Panc1 (cell line): ENCODE measurements at regions not wholly inside any gene's neighbourhood (a gene's known extent, or its start where the extent isn't known, plus 50 kb on each side); places are given as distances from the start of the nearest gene placed in this dataset.

Experiments used
- ATAC-seq: fragments of 200-7000 bp; cut with Tn5 transposase; 2 replicates; pipeline ENCODE4 v1.9.1; 2020; ENCODE audit warnings: mild to moderate bottlenecking, moderate library complexity
- BruUV-seq: library from RNA; stranded (reverse); fragments of 400-500 nt; replicated peaks from 2 replicates; lab custom pipeline; 2021; lab: Mats Ljungman, UMichigan
- CTCF ChIA-PET: fragments of 300-600 bp; sonication (Branson Sonifier 250); formaldehyde crosslinking; loops from one replicate; lab custom pipeline; 2022; ENCODE audit warnings: antibody characterized with exemption; lab: Charles Lee
- POLR2A ChIA-PET: fragments of 300-600 bp; sonication (Branson Sonifier 250); formaldehyde crosslinking; loops from one replicate; lab custom pipeline; 2022; ENCODE audit warnings: antibody characterized with exemption; lab: Charles Lee
- DNase-seq: peaks from one replicate; pipeline ENCODE4 v3.0.0-alpha.2; 2010; ENCODE audit warnings: low read depth, low spot score
- H3K27ac ChIP-seq: 2 replicates; pipeline ENCODE4 v1.5.1; 2011; ENCODE audit warnings: mild to moderate bottlenecking, low read length, inconsistent platforms
- H3K27me3 ChIP-seq: fragments of 200-500 bp; sonication (Bioruptor generic); 2 replicates; pipeline ENCODE4 v1.6.0; 2014; ENCODE audit warnings: low read length, inconsistent platforms; ENCODE audit not compliant: control insufficient read depth, insufficient read depth
- H3K36me3 ChIP-seq: fragments of 200-500 bp; sonication (Bioruptor generic); 2 replicates; pipeline ENCODE4 v1.5.1; 2014; ENCODE audit warnings: inconsistent platforms, mild to moderate bottlenecking, low read length, moderate library complexity; ENCODE audit not compliant: control insufficient read depth, insufficient read depth
- H3K4me1 ChIP-seq: 2 replicates; pipeline ENCODE4 v1.5.1; 2011; ENCODE audit warnings: inconsistent platforms, mild to moderate bottlenecking, low read length, moderate library complexity; ENCODE audit not compliant: control insufficient read depth, insufficient read depth
- H3K4me3 ChIP-seq, 2 experiments: 2 replicates each; pipeline ENCODE4 v1.5.1; 2011 to 2012; ENCODE audit warnings: low read depth in 2 of 2, low read length in 2 of 2, mild to moderate bottlenecking in 2 of 2, inconsistent platforms in 1 of 2, moderate library complexity in 1 of 2
- H3K9me3 ChIP-seq: fragments of 200-500 bp; sonication (Bioruptor generic); 2 replicates; pipeline ENCODE4 v1.5.1; 2014; ENCODE audit warnings: low read depth, mild to moderate bottlenecking, inconsistent platforms, low read length, moderate library complexity; ENCODE audit not compliant: control insufficient read depth, insufficient read depth
- POLR2AphosphoS5 ChIP-seq: IDR thresholded peaks from 2 replicates; pipeline ENCODE4 v1.6.1; 2012; ENCODE audit warnings: mild to moderate bottlenecking, low read depth, low read length, moderate library complexity
- SIN3A ChIP-seq: IDR thresholded peaks from 2 replicates; pipeline ENCODE4 v1.6.1; 2012; ENCODE audit warnings: low read depth, mild to moderate bottlenecking, low read length, moderate library complexity, borderline replicate concordance; ENCODE audit not compliant: insufficient read depth
- TCF7L2 ChIP-seq: IDR thresholded peaks from 2 replicates; pipeline ENCODE4 v1.6.1; 2011; ENCODE audit warnings: mild to moderate bottlenecking, low read depth, low read length, inconsistent platforms
- in situ Hi-C: cut with HindIII; loops from 2 replicates; pipeline ENCODE4 v1.10.0; 2016; ENCODE audit warnings: low sequenced_read_pairs, low pct_unique_long_range_greater_than_20kb
- intact Hi-C: fragments of 100-400 bp; cut with micrococcal nuclease; formaldehyde crosslinking; loops from one replicate; pipeline ENCODE4 v1.10.0; 2022; ENCODE audit not compliant: unreplicated experiment
- TF ChIP-seq, protein P1 (sequence below): fragments of 450-650 bp; IDR thresholded peaks from 2 replicates; pipeline ENCODE4 v1.5.1; 2017; ENCODE audit warnings: mild to moderate bottlenecking
- TF ChIP-seq, protein P2 (sequence below), 2 experiments: IDR thresholded peaks; 2 replicates each; pipeline ENCODE4 v1.6.1; 2011 to 2012; ENCODE audit warnings: low read depth in 2 of 2, control low read depth in 1 of 2, low read length in 1 of 2, mild to moderate bottlenecking in 1 of 2, moderate library complexity in 1 of 2; ENCODE audit not compliant: insufficient read depth in 1 of 2

DNA sequence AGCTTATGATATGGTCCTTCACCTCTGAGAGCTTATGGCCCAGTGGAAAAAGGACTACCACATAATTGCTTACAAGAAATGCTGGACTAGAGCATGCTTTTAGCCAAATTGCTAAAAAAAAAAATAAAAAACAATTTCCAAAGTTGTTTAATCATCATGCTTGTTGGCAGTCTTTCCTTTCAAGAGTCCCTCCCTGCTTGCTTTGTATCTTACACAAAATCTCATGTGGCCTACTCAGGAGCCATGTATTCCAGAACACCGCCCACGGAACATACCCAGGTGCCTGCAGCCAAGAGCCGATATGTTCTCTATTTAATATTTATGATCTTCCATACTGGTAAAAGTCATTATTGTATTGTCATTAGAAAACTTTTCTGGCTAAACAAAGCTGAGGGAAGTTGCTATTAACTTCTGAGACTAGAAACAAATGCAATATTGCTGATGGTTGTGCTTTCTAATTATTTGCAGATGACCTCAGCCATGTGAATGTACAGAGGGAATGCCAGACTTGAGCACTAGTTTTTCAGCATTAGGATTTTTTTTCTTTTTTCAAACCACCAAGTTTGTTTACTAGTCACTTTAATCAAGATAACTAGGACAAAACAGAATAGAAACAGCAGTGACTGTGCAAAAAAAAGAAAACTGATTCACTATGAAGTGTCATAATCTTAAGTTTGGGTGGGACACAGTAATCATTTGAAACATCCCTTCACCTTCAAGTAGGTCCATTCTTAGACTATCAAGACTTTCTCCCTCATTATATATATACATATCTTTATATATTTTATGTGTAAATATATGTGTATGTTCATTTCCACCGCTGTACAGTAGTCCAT lies 129.3 kb upstream of the GORAB start:
- ChIA-PET POLR2A (no interaction called here), CTCF (no interaction called here)
- Histone ChIP-seq H3K36me3 (no peaks in the 10 kb centered on the region), H3K9me3 (no peaks in the 10 kb centered on the region), H3K4me1 (no peaks in the 10 kb centered on the region), H3K27ac (no peak overlapping the region), H3K27me3 (no peaks in the 10 kb centered on the region), H3K4me3 (no peak overlapping the region)
- no TSS peak for BruUV-seq
- in situ Hi-C loops, result no loop called here
- ATAC-seq (no peak), DNase-seq (no peak)
- TF ChIP-seq, protein P1, sequence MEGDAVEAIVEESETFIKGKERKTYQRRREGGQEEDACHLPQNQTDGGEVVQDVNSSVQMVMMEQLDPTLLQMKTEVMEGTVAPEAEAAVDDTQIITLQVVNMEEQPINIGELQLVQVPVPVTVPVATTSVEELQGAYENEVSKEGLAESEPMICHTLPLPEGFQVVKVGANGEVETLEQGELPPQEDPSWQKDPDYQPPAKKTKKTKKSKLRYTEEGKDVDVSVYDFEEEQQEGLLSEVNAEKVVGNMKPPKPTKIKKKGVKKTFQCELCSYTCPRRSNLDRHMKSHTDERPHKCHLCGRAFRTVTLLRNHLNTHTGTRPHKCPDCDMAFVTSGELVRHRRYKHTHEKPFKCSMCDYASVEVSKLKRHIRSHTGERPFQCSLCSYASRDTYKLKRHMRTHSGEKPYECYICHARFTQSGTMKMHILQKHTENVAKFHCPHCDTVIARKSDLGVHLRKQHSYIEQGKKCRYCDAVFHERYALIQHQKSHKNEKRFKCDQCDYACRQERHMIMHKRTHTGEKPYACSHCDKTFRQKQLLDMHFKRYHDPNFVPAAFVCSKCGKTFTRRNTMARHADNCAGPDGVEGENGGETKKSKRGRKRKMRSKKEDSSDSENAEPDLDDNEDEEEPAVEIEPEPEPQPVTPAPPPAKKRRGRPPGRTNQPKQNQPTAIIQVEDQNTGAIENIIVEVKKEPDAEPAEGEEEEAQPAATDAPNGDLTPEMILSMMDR, result no peak
- TF ChIP-seq, protein P2, sequence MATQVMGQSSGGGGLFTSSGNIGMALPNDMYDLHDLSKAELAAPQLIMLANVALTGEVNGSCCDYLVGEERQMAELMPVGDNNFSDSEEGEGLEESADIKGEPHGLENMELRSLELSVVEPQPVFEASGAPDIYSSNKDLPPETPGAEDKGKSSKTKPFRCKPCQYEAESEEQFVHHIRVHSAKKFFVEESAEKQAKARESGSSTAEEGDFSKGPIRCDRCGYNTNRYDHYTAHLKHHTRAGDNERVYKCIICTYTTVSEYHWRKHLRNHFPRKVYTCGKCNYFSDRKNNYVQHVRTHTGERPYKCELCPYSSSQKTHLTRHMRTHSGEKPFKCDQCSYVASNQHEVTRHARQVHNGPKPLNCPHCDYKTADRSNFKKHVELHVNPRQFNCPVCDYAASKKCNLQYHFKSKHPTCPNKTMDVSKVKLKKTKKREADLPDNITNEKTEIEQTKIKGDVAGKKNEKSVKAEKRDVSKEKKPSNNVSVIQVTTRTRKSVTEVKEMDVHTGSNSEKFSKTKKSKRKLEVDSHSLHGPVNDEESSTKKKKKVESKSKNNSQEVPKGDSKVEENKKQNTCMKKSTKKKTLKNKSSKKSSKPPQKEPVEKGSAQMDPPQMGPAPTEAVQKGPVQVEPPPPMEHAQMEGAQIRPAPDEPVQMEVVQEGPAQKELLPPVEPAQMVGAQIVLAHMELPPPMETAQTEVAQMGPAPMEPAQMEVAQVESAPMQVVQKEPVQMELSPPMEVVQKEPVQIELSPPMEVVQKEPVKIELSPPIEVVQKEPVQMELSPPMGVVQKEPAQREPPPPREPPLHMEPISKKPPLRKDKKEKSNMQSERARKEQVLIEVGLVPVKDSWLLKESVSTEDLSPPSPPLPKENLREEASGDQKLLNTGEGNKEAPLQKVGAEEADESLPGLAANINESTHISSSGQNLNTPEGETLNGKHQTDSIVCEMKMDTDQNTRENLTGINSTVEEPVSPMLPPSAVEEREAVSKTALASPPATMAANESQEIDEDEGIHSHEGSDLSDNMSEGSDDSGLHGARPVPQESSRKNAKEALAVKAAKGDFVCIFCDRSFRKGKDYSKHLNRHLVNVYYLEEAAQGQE (IDR thresholded peaks at IDR 0.05; ENCODE audit: insufficient read depth in 1 of 2, low read depth in 2 of 2, low read length in 1 of 2), result no peak
- TF ChIP-seq POLR2AphosphoS5 (no peak), TCF7L2 (no peak), SIN3A (no peak)
- intact Hi-C loops, result no loop called here

DNA sequence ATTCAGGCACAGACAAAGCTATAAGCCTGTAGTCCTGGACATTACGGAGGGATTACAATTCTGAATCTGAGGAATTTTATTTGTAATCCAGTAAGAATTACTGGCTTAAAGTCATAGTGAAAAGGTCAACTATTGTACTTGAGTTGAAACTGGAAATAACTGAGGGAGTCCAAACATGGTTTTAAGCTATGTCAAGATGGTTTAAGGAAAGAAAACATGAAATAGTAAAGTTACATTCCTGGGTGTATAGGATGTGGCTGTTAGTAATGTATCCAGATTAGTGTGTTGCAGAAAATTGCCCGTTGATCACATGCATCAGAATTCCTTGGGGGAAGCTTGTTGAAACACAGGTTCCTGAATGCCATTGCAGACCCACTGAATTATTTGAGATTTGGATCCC lies 124.8 kb upstream of the GORAB start:
- intact Hi-C loops, result no loop called here
- TF ChIP-seq POLR2AphosphoS5 (no peak), SIN3A (no peak), TCF7L2 (no peak)
- TF ChIP-seq, protein P2 (IDR thresholded peaks at IDR 0.05; ENCODE audit: insufficient read depth in 1 of 2, low read depth in 2 of 2, low read length in 1 of 2), result no peak
- TF ChIP-seq, protein P1, result no peak
- H3K9me3 ChIP-seq, result no peaks in the 10 kb centered on the region; the same call in 1 of the 2 replicates
- H3K27me3 ChIP-seq, result no peaks in the 10 kb centered on the region
- H3K27ac ChIP-seq, result no peak overlapping the region
- POLR2A ChIA-PET, result no interaction called here
- ATAC-seq (no peak), DNase-seq (no peak)
- no peaks in the 10 kb centered on the region for H3K36me3 ChIP-seq
- in situ Hi-C loops, result no loop called here
- H3K4me3 ChIP-seq, result no peak overlapping the region
- CTCF ChIA-PET, result no interaction called here
- no TSS peak for BruUV-seq
- no peaks in the 10 kb centered on the region for H3K4me1 ChIP-seq
